Loucy (cell line): ENCODE measurements at regions not wholly inside any gene's neighbourhood (a gene's known extent, or its start where the extent isn't known, plus 50 kb on each side); places are given as distances from the start of the nearest gene placed in this dataset.

ENCODE experiments used
- H2AFZ ChIP-seq: fragments of 200-600 bp; sonication (generic); 2 replicates; pipeline ENCODE4 v1.6.0; 2016; ENCODE audit warnings: antibody characterized with exemption, mild to moderate bottlenecking, low read length, moderate library complexity
- H3F3A ChIP-seq: fragments of 200-600 bp; 2 replicates; pipeline ENCODE4 v1.6.0; 2016; ENCODE audit warnings: antibody characterized with exemption, low read depth, mild to moderate bottlenecking
- H3K27me3 ChIP-seq: fragments of 200-600 bp; sonication (generic); 2 replicates; pipeline ENCODE4 v1.6.1; 2014; ENCODE audit warnings: low read length, mild to moderate bottlenecking; ENCODE audit not compliant: insufficient read depth, poor library complexity, severe bottlenecking
- H3K36me3 ChIP-seq: fragments of 200-600 bp; sonication (generic); 2 replicates; pipeline ENCODE4 v1.6.1; 2016; ENCODE audit warnings: low read length; ENCODE audit not compliant: insufficient read depth
- H3K4me1 ChIP-seq: fragments of 200-600 bp; sonication (generic); 2 replicates; pipeline ENCODE4 v1.5.1; 2014; ENCODE audit warnings: low read length, mild to moderate bottlenecking; ENCODE audit not compliant: insufficient read depth, poor library complexity, severe bottlenecking
- H3K4me2 ChIP-seq: fragments of 200-600 bp; sonication (generic); 2 replicates; pipeline ENCODE4 v1.6.0; 2014; ENCODE audit warnings: antibody characterized with exemption, low read length, low read depth, mild to moderate bottlenecking; ENCODE audit not compliant: poor library complexity, severe bottlenecking
- H3K4me3 ChIP-seq: fragments of 200-600 bp; sonication (generic); 2 replicates; pipeline ENCODE4 v1.5.1; 2014; ENCODE audit warnings: low read length, mild to moderate bottlenecking, mixed read lengths; ENCODE audit not compliant: poor library complexity, severe bottlenecking
- H3K79me2 ChIP-seq: fragments of 200-600 bp; sonication (generic); 2 replicates; pipeline ENCODE4 v1.6.1; 2014; ENCODE audit warnings: low read length; ENCODE audit not compliant: insufficient read depth
- H3K9ac ChIP-seq: fragments of 200-600 bp; sonication (generic); 2 replicates; pipeline ENCODE4 v1.6.0; 2014; ENCODE audit warnings: mild to moderate bottlenecking, low read depth, low read length, moderate library complexity; ENCODE audit not compliant: poor library complexity, severe bottlenecking
- H3K9me2 ChIP-seq: fragments of 200-600 bp; sonication (generic); replicated peaks from 2 replicates; pipeline ENCODE4 v1.6.1; 2016; ENCODE audit warnings: low read depth, low read length, mixed read lengths
- H3K9me3 ChIP-seq: fragments of 200-600 bp; sonication (generic); 2 replicates; pipeline ENCODE4 v1.6.1; 2014; ENCODE audit warnings: mild to moderate bottlenecking, antibody characterized with exemption, low read length, low read depth; ENCODE audit not compliant: insufficient read depth
- H4K20me1 ChIP-seq: fragments of 200-600 bp; sonication (generic); 2 replicates; pipeline ENCODE4 v1.6.0; 2014; ENCODE audit warnings: antibody characterized with exemption, low read length, mild to moderate bottlenecking; ENCODE audit not compliant: insufficient read depth, poor library complexity, severe bottlenecking
- CTCF ChIP-seq: fragments of 200-600 bp; sonication (generic); conservative IDR thresholded peaks from 2 replicates; pipeline ENCODE4 v1.5.1; 2014; ENCODE audit warnings: mild to moderate bottlenecking, antibody characterized with exemption, low read length
- EZH2phosphoT487 ChIP-seq: fragments of 200-600 bp; IDR thresholded peaks from 2 replicates; pipeline ENCODE4 v1.6.1; 2018; ENCODE audit warnings: antibody characterized with exemption, mild to moderate bottlenecking, moderate library complexity, borderline replicate concordance

- Histone ChIP-seq H3K9ac (no peak overlapping the region), H3F3A (no peaks in the 10 kb centered on the region), H3K4me3 (no peak overlapping the region), H3K4me2 (no peak overlapping the region), H3K27me3 (no peaks in the 10 kb centered on the region), H3K79me2 (no peaks in the 10 kb centered on the region), H4K20me1 (no peaks in the 10 kb centered on the region), H2AFZ (no peak overlapping the region), H3K9me2 (no peaks in the 10 kb centered on the region), H3K4me1 (no peaks in the 10 kb centered on the region), H3K36me3 (no peaks in the 10 kb centered on the region), H3K9me3 (peaks cover 28% of the 10 kb centered on the region; the same call in 1 of the 2 replicates)
- TF ChIP-seq CTCF (no peak), EZH2phosphoT487 (no peak)
Measured at GRCh38 chr10:131774681-131775085, 126.1 kb upstream of the PPP2R2D start.

GRCh38 chr10:131775433-131775832, 125.4 kb upstream of the PPP2R2D start:
- Histone ChIP-seq H3K27me3 (no peaks in the 10 kb centered on the region), H3K4me2 (no peak overlapping the region), H3K9me2 (no peaks in the 10 kb centered on the region), H4K20me1 (no peaks in the 10 kb centered on the region), H3K9ac (no peak overlapping the region), H3K36me3 (no peaks in the 10 kb centered on the region), H2AFZ (no peak overlapping the region), H3K4me1 (no peaks in the 10 kb centered on the region), H3F3A (no peaks in the 10 kb centered on the region), H3K79me2 (no peaks in the 10 kb centered on the region), H3K4me3 (no peak overlapping the region), H3K9me3 (peaks cover 35% of the 10 kb centered on the region; the same call in 1 of the 2 replicates)
- TF ChIP-seq EZH2phosphoT487 = no peak
- TF ChIP-seq CTCF = no peak

GRCh38 chr10:131775833-131776232, 125.0 kb upstream of the PPP2R2D start:
- no peaks in the 10 kb centered on the region for H3K4me1 ChIP-seq
- H3K27me3 ChIP-seq = no peaks in the 10 kb centered on the region
- no peaks in the 10 kb centered on the region for H3K36me3 ChIP-seq

More at GRCh38 chr10:131775833-131776232, 125.0 kb upstream of the PPP2R2D start:
- no peak overlapping the region for H3K4me2 ChIP-seq
- H3K9ac ChIP-seq = no peak overlapping the region
- H3K9me2 ChIP-seq = no peaks in the 10 kb centered on the region
- no peak overlapping the region for H2AFZ ChIP-seq
- no peaks in the 10 kb centered on the region for H3K79me2 ChIP-seq
- peaks cover 35% of the 10 kb centered on the region; the same call in 1 of the 2 replicates for H3K9me3 ChIP-seq
- TF ChIP-seq EZH2phosphoT487 = no peak
- no peak for TF ChIP-seq CTCF
- H3F3A ChIP-seq = no peaks in the 10 kb centered on the region
- H4K20me1 ChIP-seq = no peaks in the 10 kb centered on the region
- H3K4me3 ChIP-seq = no peak overlapping the region
